BLaER1 treated with 17β-estradiol and CSF1 and Interleukin-3, amounts not matched to agents 10 nM and 100 nM (cell line): ENCODE measurements at regions not wholly inside any gene's neighbourhood (a gene's known extent, or its start where the extent isn't known, plus 50 kb on each side); places are given as distances from the start of the nearest gene placed in this dataset.

Experiments used
- H3K27ac ChIP-seq, 11 experiments: shearing (Covaris generic); formaldehyde crosslinking; 2 replicates each; pipeline ENCODE4 v1.8.1; 2022
- H3K27me3 ChIP-seq, 11 experiments: shearing (Covaris generic); formaldehyde crosslinking; 2 replicates each; pipeline ENCODE4 v1.8.1; 2022
- H3K36me3 ChIP-seq, 11 experiments: shearing (Covaris generic); formaldehyde crosslinking; 2 replicates each; pipeline ENCODE4 v1.8.1; 2022
- H3K4me1 ChIP-seq, 10 experiments: shearing (Covaris generic); formaldehyde crosslinking; 2 replicates each; pipeline ENCODE4 v1.8.1; 2022
- H3K4me2 ChIP-seq, 11 experiments: shearing (Covaris generic); formaldehyde crosslinking; 2 replicates each; pipeline ENCODE4 v1.8.1; 2022
- H3K4me3 ChIP-seq, 10 experiments: shearing (Covaris generic); formaldehyde crosslinking; 2 replicates each; pipeline ENCODE4 v1.8.1; 2022
- H3K9ac ChIP-seq, 11 experiments: shearing (Covaris generic); formaldehyde crosslinking; 2 replicates each; pipeline ENCODE4 v1.8.1; 2022
- H3K9me3 ChIP-seq, 11 experiments: shearing (Covaris generic); formaldehyde crosslinking; replicated peaks in 1 of 11; 2 replicates each; pipeline ENCODE4 v1.8.1; 2022
- H4K20me1 ChIP-seq, 11 experiments: shearing (Covaris generic); formaldehyde crosslinking; 2 replicates each; pipeline ENCODE4 v1.8.1; 2022
- Cebpa-rat ChIP-seq, 11 experiments: shearing (Covaris generic); IDR thresholded peaks; 2 replicates each; pipeline ENCODE4 v1.8.1; 2022

- TF ChIP-seq Cebpa-rat (IDR thresholded peaks at IDR 0.05) = no peak
- H3K9me3 ChIP-seq = no peaks in the 10 kb centered on the region
- H3K4me2 ChIP-seq = peak overlapping the region in 1 of 11 experiments; percentile 21; a peak in 1 of 22 replicates
- H3K4me1 ChIP-seq = peaks cover 10 to 17% (median 14%) of the 10 kb centered on the region in 10 experiments
- no peak overlapping the region for H3K4me3 ChIP-seq
- no peak overlapping the region for H3K27ac ChIP-seq
- no peaks in the 10 kb centered on the region for H3K36me3 ChIP-seq
- no peaks in the 10 kb centered on the region for H4K20me1 ChIP-seq
- no peaks in the 10 kb centered on the region for H3K27me3 ChIP-seq
- no peak overlapping the region for H3K9ac ChIP-seq
These were observed 98.5 kb upstream of the SRD5A3 start for GRCh38 chr4:55247521-55247920.

- H4K20me1 ChIP-seq = no peaks in the 10 kb centered on the region
- no peak overlapping the region for H3K27ac ChIP-seq
- H3K27me3 ChIP-seq = no peaks in the 10 kb centered on the region
- no peaks in the 10 kb centered on the region for H3K9me3 ChIP-seq
- no peak overlapping the region for H3K4me2 ChIP-seq
- no peak overlapping the region for H3K4me3 ChIP-seq
- H3K4me1 ChIP-seq = peaks cover 0 to 5% (median 1%) of the 10 kb centered on the region in 10 experiments; a peak in 10 of 20 replicates
- TF ChIP-seq Cebpa-rat (IDR thresholded peaks at IDR 0.05) = no peak
- H3K9ac ChIP-seq = no peak overlapping the region
- H3K36me3 ChIP-seq = no peaks in the 10 kb centered on the region
These were observed 97.3 kb upstream of the SRD5A3 start for GRCh38 chr4:55248756-55249155.

GRCh38 chr4:55249476-55249875 lies 96.6 kb upstream of the SRD5A3 start:
- no peaks in the 10 kb centered on the region for H4K20me1 ChIP-seq
- H3K9ac ChIP-seq = no peak overlapping the region

GRCh38 chr4:55251342-55251741 lies 94.7 kb upstream of the SRD5A3 start:
- no peaks in the 10 kb centered on the region for H3K9me3 ChIP-seq

More at GRCh38 chr4:55249476-55249875, 96.6 kb upstream of the SRD5A3 start:
- H3K9me3 ChIP-seq = no peaks in the 10 kb centered on the region
- no peak overlapping the region for H3K4me3 ChIP-seq
- H3K36me3 ChIP-seq = no peaks in the 10 kb centered on the region
- H3K4me2 ChIP-seq = no peak overlapping the region
- H3K4me1 ChIP-seq = peaks cover 0 to 4% (median 0%) of the 10 kb centered on the region in 10 experiments; a peak in 1 of 20 replicates
- TF ChIP-seq Cebpa-rat (IDR thresholded peaks at IDR 0.05) = no peak
- H3K27ac ChIP-seq = no peak overlapping the region
- no peaks in the 10 kb centered on the region for H3K27me3 ChIP-seq

GRCh38 chr4:55251896-55252295 lies 94.1 kb upstream of the SRD5A3 start:
- Histone ChIP-seq H3K27ac (no peak overlapping the region), H3K4me3 (no peak overlapping the region), H4K20me1 (no peaks in the 10 kb centered on the region), H3K4me2 (no peak overlapping the region), H3K36me3 (no peaks in the 10 kb centered on the region), H3K9ac (no peak overlapping the region), H3K4me1 (peaks cover 0 to 4% (median 0%) of the 10 kb centered on the region in 10 experiments; a peak in 1 of 20 replicates), H3K27me3 (no peaks in the 10 kb centered on the region), H3K9me3 (no peaks in the 10 kb centered on the region)
- no peak for TF ChIP-seq Cebpa-rat (IDR thresholded peaks at IDR 0.05)

More at GRCh38 chr4:55251342-55251741, 94.7 kb upstream of the SRD5A3 start:
- Histone ChIP-seq H3K4me1 (peaks cover 0 to 4% (median 0%) of the 10 kb centered on the region in 10 experiments; a peak in 1 of 20 replicates), H3K9ac (no peak overlapping the region), H3K27ac (no peak overlapping the region), H3K4me2 (no peak overlapping the region), H3K36me3 (no peaks in the 10 kb centered on the region), H3K4me3 (no peak overlapping the region), H4K20me1 (no peaks in the 10 kb centered on the region), H3K27me3 (no peaks in the 10 kb centered on the region)
- no peak for TF ChIP-seq Cebpa-rat (IDR thresholded peaks at IDR 0.05)

DNA sequence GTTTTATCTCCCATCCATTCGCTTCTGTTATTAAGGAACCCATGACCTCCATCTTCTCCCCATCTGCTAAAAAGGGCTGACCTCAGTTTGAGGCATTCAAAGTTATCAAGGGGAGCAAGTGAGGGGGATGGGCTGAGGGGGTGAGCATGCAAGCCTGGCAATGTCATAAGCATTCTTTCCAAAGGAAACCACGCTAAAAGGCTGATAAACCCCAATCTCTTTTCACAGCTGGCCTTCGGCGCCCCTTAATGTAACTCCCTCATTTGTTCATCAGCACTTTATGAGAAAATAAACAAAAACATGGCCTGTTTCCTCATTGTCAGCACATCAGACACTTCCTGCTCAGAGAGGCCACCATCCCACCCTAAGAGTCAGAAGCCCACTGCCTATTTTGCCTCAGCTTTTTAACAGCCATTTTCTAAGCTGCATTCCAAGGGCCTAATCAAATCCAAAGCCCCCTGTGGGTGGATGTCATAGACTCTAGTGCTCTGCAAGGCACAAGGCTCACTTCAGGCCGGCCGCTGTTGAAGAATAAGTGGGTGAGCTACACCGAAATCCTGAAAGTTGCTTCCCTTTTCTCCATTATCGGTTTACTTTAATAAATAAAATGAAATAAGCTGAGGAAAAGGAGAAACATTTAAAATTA lies 92.0 kb upstream of the SRD5A3 start:
- Histone ChIP-seq H3K36me3 (no peaks in the 10 kb centered on the region), H3K27ac (no peak overlapping the region), H3K4me3 (no peak overlapping the region)

GRCh38 chr4:55255179-55255578 lies 90.9 kb upstream of the SRD5A3 start:
- no peak overlapping the region for H3K4me3 ChIP-seq
- H3K4me2 ChIP-seq = no peak overlapping the region
- no peaks in the 10 kb centered on the region for H3K9me3 ChIP-seq
- no peak for TF ChIP-seq Cebpa-rat (IDR thresholded peaks at IDR 0.05)
- no peaks in the 10 kb centered on the region for H3K27me3 ChIP-seq
- H4K20me1 ChIP-seq = no peaks in the 10 kb centered on the region
- no peaks in the 10 kb centered on the region for H3K36me3 ChIP-seq
- no peaks in the 10 kb centered on the region for H3K4me1 ChIP-seq
- no peak overlapping the region for H3K27ac ChIP-seq
- H3K9ac ChIP-seq = no peak overlapping the region

More for the DNA sequence above, 92.0 kb upstream of the SRD5A3 start:
- Histone ChIP-seq H3K4me2 (no peak overlapping the region), H3K9me3 (no peaks in the 10 kb centered on the region), H4K20me1 (no peaks in the 10 kb centered on the region), H3K27me3 (no peaks in the 10 kb centered on the region), H3K4me1 (no peaks in the 10 kb centered on the region), H3K9ac (no peak overlapping the region)
- TF ChIP-seq Cebpa-rat (IDR thresholded peaks at IDR 0.05) = no peak

GRCh38 chr4:55256787-55257186 lies 89.3 kb upstream of the SRD5A3 start:
- Histone ChIP-seq H3K4me1 (no peaks in the 10 kb centered on the region), H3K9me3 (no peaks in the 10 kb centered on the region), H3K27me3 (no peaks in the 10 kb centered on the region), H3K36me3 (no peaks in the 10 kb centered on the region), H3K4me2 (no peak overlapping the region), H4K20me1 (no peaks in the 10 kb centered on the region), H3K9ac (no peak overlapping the region), H3K27ac (no peak overlapping the region), H3K4me3 (no peak overlapping the region)
- TF ChIP-seq Cebpa-rat (IDR thresholded peaks at IDR 0.05) = no peak

DNA sequence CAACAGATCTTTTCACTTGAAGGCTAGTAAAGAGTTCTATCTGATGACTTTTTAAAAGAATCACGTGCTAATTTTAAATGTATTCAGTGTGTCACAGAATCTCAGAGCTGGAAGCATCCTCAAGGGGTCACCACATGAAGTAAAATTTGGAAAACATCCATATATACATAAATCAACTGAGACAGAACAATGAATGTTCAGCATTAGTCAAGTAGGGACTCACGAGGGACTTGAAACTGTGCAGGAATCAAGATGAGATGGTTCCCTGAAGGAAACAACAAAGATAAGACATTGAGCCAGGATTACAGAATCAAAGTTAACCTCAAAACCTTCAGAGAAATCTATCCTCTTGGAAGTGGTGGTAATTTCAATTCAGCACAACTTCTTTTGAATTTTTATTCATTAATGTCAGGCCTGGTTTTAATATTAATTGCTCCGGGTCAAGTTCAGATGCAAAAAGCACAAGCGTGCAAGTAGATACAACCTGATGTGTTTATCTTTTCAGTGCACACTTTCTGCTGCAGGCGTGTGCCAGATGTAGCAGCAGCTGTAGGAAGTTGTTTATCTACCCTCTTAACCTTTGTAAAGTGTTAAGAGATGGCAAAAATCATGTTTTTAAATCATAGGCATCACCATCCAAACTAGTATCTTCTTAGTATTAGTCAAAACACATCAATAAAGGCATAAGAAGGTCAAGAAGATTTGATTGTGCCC lies 87.7 kb upstream of the SRD5A3 start:
- Histone ChIP-seq H3K4me1 (no peaks in the 10 kb centered on the region), H3K4me3 (no peak overlapping the region), H4K20me1 (no peaks in the 10 kb centered on the region), H3K9me3 (no peaks in the 10 kb centered on the region), H3K4me2 (no peak overlapping the region), H3K9ac (no peak overlapping the region), H3K27ac (no peak overlapping the region), H3K27me3 (no peaks in the 10 kb centered on the region), H3K36me3 (no peaks in the 10 kb centered on the region)
- no peak for TF ChIP-seq Cebpa-rat (IDR thresholded peaks at IDR 0.05)

GRCh38 chr4:55259294-55259693 lies 86.7 kb upstream of the SRD5A3 start:
- TF ChIP-seq Cebpa-rat (IDR thresholded peaks at IDR 0.05) = no peak
- no peaks in the 10 kb centered on the region for H4K20me1 ChIP-seq
- H3K27me3 ChIP-seq = no peaks in the 10 kb centered on the region
- H3K27ac ChIP-seq = no peak overlapping the region
- H3K9me3 ChIP-seq = no peaks in the 10 kb centered on the region
- no peaks in the 10 kb centered on the region for H3K4me1 ChIP-seq
- H3K4me3 ChIP-seq = no peak overlapping the region
- no peaks in the 10 kb centered on the region for H3K36me3 ChIP-seq
- no peak overlapping the region for H3K9ac ChIP-seq
- H3K4me2 ChIP-seq = no peak overlapping the region
